ENCODE measurements at regions not wholly inside any gene's neighbourhood (a gene's known extent, or its start where the extent isn't known, plus 50 kb on each side); places are given as distances from the start of the nearest gene placed in this dataset.

DNA sequence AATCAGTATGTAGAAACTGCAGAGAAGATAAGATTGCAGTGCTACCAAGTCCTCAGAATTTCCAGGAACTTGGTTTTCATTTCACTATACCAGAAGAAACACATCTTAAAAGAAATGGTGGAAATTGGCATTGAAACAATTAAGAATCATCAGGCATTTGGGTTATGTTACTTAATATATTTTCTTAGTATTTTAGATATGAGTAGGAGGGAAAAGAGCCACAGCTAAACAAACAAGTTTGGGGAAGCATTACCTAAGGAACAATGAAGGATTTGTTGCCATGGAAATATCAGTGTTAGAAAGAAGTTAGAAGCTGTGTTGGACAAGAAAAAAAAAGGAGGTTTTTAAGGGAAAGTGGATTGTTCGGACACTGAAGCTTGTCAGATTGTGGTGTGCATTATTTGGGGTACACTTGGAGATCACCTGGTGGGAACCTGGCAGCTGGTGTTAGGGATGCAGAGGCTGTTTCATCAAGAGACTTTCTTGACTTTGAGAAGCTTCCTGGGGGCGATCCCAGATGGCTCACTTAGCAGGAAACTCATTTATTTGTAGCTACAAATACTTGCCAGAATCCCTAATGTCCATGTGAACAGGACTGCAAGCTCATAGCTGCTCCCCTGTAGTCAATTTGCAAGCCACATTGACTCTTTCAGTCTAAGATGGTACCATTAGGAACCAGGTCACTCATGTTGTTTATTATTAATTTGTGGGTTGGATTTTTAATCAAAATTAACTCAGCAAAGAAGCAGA, 246.7 kb downstream of the RFC3 start:
- Histone ChIP-seq H3K27me3 (ENCODE audit: insufficient read depth, low read length) (no peaks in the 10 kb centered on the region), H3K4me1 (ENCODE audit: control insufficient read depth in 1 of 2, insufficient read depth in 2 of 2, low read length in 2 of 2) (peaks cover 0 to 17% of the 10 kb centered on the region in 2 experiments; a peak in 2 of 4 replicates), H3K4me2 (ENCODE audit: low read length) (no peak overlapping the region), H3K9me2 (ENCODE audit: insufficient read depth) (no peaks in the 10 kb centered on the region), H4K20me1 (ENCODE audit: insufficient read depth) (no peaks in the 10 kb centered on the region), H2AFZ (ENCODE audit: low read depth, low read length, poor library complexity, severe bottlenecking) (peak overlapping the region; percentile 27), H3K36me3 (ENCODE audit: control insufficient read depth in 1 of 2, insufficient read depth in 2 of 2, low read length in 2 of 2) (no peaks in the 10 kb centered on the region), H3K4me3 (replicated peaks in 1 of 2; ENCODE audit: low read depth in 1 of 2, low read length in 2 of 2) (no peak overlapping the region), H3K79me2 (ENCODE audit: insufficient read depth, low read length) (no peaks in the 10 kb centered on the region), H3K27ac (ENCODE audit: low read depth, low read length) (no peak overlapping the region), H3K9ac (ENCODE audit: low read length) (no peak overlapping the region), H3K9me3 (ENCODE audit: control insufficient read depth in 1 of 2, insufficient read depth in 1 of 2, low read depth in 1 of 2, low read length in 2 of 2) (no peaks in the 10 kb centered on the region)
- POLR2A ChIA-PET, result no interaction called here
- CTCF ChIA-PET, result no interaction called here
- BruUV-seq (replicated peaks), result no TSS peak
- RAD21 ChIA-PET (ENCODE audit: low non-redundant PET in 1 of 2, low total read pairs in 2 of 2, uncharacterized antibody in 2 of 2, unreplicated experiment in 2 of 2), result no interaction called here
- ATAC-seq (no peak), DNase-seq (ENCODE audit: low read depth, low spot score) (no peak)
- intact Hi-C loops (cut with micrococcal nuclease), result no loop called here
- TF ChIP-seq EZH2 (IDR thresholded peaks at IDR 0.05) (no peak), RAD21 (IDR thresholded peaks at IDR 0.05; ENCODE audit: low read depth) (no peak), ELF1 (IDR thresholded peaks at IDR 0.05; ENCODE audit: borderline replicate concordance, low read depth) (no peak), POLR2A (IDR thresholded peaks at IDR 0.05; ENCODE audit: borderline replicate concordance, extremely low read depth, insufficient read depth, insufficient read length) (no peak), ATF3 (IDR thresholded peaks at IDR 0.05) (no peak)

- H3K9ac ChIP-seq (ENCODE audit: low read length), result no peak overlapping the region
- H4K20me1 ChIP-seq (ENCODE audit: insufficient read depth), result no peaks in the 10 kb centered on the region
- ATAC-seq, result peak; percentile 96
- H3K27ac ChIP-seq (ENCODE audit: low read depth, low read length), result no peak overlapping the region
- H3K9me3 ChIP-seq (ENCODE audit: control insufficient read depth in 1 of 2, insufficient read depth in 1 of 2, low read depth in 1 of 2, low read length in 2 of 2), result no peaks in the 10 kb centered on the region
- CTCF ChIA-PET, result interaction anchor here (1.3 kb wide), 1 partner anchor 11 kb away, joined by 4 read pairs; no protein-coding TSS in a partner anchor
- no peaks in the 10 kb centered on the region for H3K36me3 ChIP-seq (ENCODE audit: control insufficient read depth in 1 of 2, insufficient read depth in 2 of 2, low read length in 2 of 2)
- H3K9me2 ChIP-seq (ENCODE audit: insufficient read depth), result no peaks in the 10 kb centered on the region
- peak; percentile 54 for DNase-seq (ENCODE audit: low read depth, low spot score)
- H3K27me3 ChIP-seq (ENCODE audit: insufficient read depth, low read length), result no peaks in the 10 kb centered on the region
- POLR2A ChIA-PET, result no interaction called here
- H3K4me1 ChIP-seq (ENCODE audit: control insufficient read depth in 1 of 2, insufficient read depth in 2 of 2, low read length in 2 of 2), result peaks cover 0 to 24% of the 10 kb centered on the region in 2 experiments; a peak in 2 of 4 replicates
- no peaks in the 10 kb centered on the region for H3K79me2 ChIP-seq (ENCODE audit: insufficient read depth, low read length)
- H2AFZ ChIP-seq (ENCODE audit: low read depth, low read length, poor library complexity, severe bottlenecking), result peak overlapping the region; percentile 12
- peak overlapping the region; percentile 50 for H3K4me2 ChIP-seq (ENCODE audit: low read length)
- peak overlapping the region in 1 of 2 experiments; percentile 15; a peak in 2 of 4 replicates for H3K4me3 ChIP-seq (replicated peaks in 1 of 2; ENCODE audit: low read depth in 1 of 2, low read length in 2 of 2)
- no TSS peak for BruUV-seq (replicated peaks)
- intact Hi-C loops (cut with micrococcal nuclease), result no loop called here
- RAD21 ChIA-PET (ENCODE audit: low non-redundant PET in 1 of 2, low total read pairs in 2 of 2, uncharacterized antibody in 2 of 2, unreplicated experiment in 2 of 2), result no interaction called here
- no peak for TF ChIP-seq POLR2AphosphoS5 (IDR thresholded peaks at IDR 0.05; ENCODE audit: low read depth, low read length)
- TF ChIP-seq CEBPB (IDR thresholded peaks at IDR 0.05; ENCODE audit: low read depth), result no peak
- no peak for TF ChIP-seq SRF (IDR thresholded peaks at IDR 0.05; ENCODE audit: low read depth)
- TF ChIP-seq YY1 (IDR thresholded peaks at IDR 0.05; ENCODE audit: extremely low read depth, insufficient replicate concordance, low read depth, low read length), result no peak
- TF ChIP-seq ZFX (IDR thresholded peaks at IDR 0.05), result no peak
- TF ChIP-seq, protein P1, sequence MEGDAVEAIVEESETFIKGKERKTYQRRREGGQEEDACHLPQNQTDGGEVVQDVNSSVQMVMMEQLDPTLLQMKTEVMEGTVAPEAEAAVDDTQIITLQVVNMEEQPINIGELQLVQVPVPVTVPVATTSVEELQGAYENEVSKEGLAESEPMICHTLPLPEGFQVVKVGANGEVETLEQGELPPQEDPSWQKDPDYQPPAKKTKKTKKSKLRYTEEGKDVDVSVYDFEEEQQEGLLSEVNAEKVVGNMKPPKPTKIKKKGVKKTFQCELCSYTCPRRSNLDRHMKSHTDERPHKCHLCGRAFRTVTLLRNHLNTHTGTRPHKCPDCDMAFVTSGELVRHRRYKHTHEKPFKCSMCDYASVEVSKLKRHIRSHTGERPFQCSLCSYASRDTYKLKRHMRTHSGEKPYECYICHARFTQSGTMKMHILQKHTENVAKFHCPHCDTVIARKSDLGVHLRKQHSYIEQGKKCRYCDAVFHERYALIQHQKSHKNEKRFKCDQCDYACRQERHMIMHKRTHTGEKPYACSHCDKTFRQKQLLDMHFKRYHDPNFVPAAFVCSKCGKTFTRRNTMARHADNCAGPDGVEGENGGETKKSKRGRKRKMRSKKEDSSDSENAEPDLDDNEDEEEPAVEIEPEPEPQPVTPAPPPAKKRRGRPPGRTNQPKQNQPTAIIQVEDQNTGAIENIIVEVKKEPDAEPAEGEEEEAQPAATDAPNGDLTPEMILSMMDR (IDR thresholded peaks at IDR 0.05 in 2 of 3, conservative IDR thresholded peaks at IDR 0.05 in 1 of 3; ENCODE audit: borderline replicate concordance in 1 of 3, insufficient read depth in 1 of 3, low read depth in 2 of 3, low read length in 2 of 3), result no peak
- TF ChIP-seq, protein P2, sequence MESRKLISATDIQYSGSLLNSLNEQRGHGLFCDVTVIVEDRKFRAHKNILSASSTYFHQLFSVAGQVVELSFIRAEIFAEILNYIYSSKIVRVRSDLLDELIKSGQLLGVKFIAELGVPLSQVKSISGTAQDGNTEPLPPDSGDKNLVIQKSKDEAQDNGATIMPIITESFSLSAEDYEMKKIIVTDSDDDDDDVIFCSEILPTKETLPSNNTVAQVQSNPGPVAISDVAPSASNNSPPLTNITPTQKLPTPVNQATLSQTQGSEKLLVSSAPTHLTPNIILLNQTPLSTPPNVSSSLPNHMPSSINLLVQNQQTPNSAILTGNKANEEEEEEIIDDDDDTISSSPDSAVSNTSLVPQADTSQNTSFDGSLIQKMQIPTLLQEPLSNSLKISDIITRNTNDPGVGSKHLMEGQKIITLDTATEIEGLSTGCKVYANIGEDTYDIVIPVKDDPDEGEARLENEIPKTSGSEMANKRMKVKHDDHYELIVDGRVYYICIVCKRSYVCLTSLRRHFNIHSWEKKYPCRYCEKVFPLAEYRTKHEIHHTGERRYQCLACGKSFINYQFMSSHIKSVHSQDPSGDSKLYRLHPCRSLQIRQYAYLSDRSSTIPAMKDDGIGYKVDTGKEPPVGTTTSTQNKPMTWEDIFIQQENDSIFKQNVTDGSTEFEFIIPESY (IDR thresholded peaks at IDR 0.05; ENCODE audit: extremely low read depth, insufficient replicate concordance, low read length), result no peak
- no peak for TF ChIP-seq EZH2phosphoT487 (IDR thresholded peaks at IDR 0.05; ENCODE audit: borderline replicate concordance)
- no peak for TF ChIP-seq ELF1 (IDR thresholded peaks at IDR 0.05; ENCODE audit: borderline replicate concordance, low read depth)
- TF ChIP-seq POLR2A (IDR thresholded peaks at IDR 0.05; ENCODE audit: borderline replicate concordance, extremely low read depth, insufficient read depth, insufficient read length), result no peak
- peak; percentile 61 for TF ChIP-seq SP1 (IDR thresholded peaks at IDR 0.05; ENCODE audit: low read depth)
These were observed 248.0 kb downstream of the RFC3 start for GRCh38 chr13:34065928-34066327.
